Sigmoid colon (tissue), 4 donors: ENCODE measurements at regions not wholly inside any gene's neighbourhood (a gene's known extent, or its start where the extent isn't known, plus 50 kb on each side); places are given as distances from the start of the nearest gene placed in this dataset.

ENCODE experiments used
- CTCF ChIP-seq, 4 experiments: fragments of 450-650 bp in 3 of 4; fragments of 200-600 bp in 1 of 4; IDR thresholded peaks; one replicate each; pipeline ENCODE4 v1.5.1; 2016 to 2019; ENCODE audit warnings: antibody characterized with exemption in 4 of 4, mild to moderate bottlenecking in 3 of 4, moderate library complexity in 2 of 4
- EP300 ChIP-seq, 4 donors: sonication (generic); formaldehyde crosslinking; IDR thresholded peaks; one replicate each; pipeline ENCODE4 v1.6.1; 2017; ENCODE audit warnings: antibody characterized with exemption in 4 of 4
- POLR2A ChIP-seq, 2 donors: fragments of 450-650 bp; IDR thresholded peaks; one replicate each; pipeline ENCODE4 v1.6.1; 2016; ENCODE audit warnings: antibody characterized with exemption in 2 of 2, mild to moderate bottlenecking in 2 of 2, moderate library complexity in 2 of 2
- POLR2AphosphoS5 ChIP-seq, 4 donors: sonication (generic); formaldehyde crosslinking; IDR thresholded peaks; one replicate each; pipeline ENCODE4 v1.6.1; 2017; ENCODE audit warnings: antibody characterized with exemption in 4 of 4

GRCh38 chr4:38334791-38335190 lies 329.2 kb upstream of the KLF3 start:
- no peak for TF ChIP-seq POLR2AphosphoS5 (IDR thresholded peaks at IDR 0.05)
- TF ChIP-seq CTCF (IDR thresholded peaks at IDR 0.05) = no peak
- no peak for TF ChIP-seq EP300 (IDR thresholded peaks at IDR 0.05)
- TF ChIP-seq POLR2A (IDR thresholded peaks at IDR 0.05) = no peak
